HG02981 (cell line): ENCODE measurements at regions not wholly inside any gene's neighbourhood (a gene's known extent, or its start where the extent isn't known, plus 50 kb on each side); places are given as distances from the start of the nearest gene placed in this dataset.
A peak's percentile ranks its signal among the peaks of the same experiment; 100 is the strongest.
"Not testable (repeated sequence)": the region's sequence is repeated elsewhere in the genome, so short reads cannot be mapped to it uniquely, and the experiment has no call there.

Source experiments
- ATAC-seq: cut with Tn5 transposase; IDR thresholded peaks from one replicate; pipeline ENCODE4 v1.9.1; 2021; ENCODE audit warnings: mild to moderate bottlenecking, moderate library complexity; ENCODE audit not compliant: unreplicated experiment

DNA sequence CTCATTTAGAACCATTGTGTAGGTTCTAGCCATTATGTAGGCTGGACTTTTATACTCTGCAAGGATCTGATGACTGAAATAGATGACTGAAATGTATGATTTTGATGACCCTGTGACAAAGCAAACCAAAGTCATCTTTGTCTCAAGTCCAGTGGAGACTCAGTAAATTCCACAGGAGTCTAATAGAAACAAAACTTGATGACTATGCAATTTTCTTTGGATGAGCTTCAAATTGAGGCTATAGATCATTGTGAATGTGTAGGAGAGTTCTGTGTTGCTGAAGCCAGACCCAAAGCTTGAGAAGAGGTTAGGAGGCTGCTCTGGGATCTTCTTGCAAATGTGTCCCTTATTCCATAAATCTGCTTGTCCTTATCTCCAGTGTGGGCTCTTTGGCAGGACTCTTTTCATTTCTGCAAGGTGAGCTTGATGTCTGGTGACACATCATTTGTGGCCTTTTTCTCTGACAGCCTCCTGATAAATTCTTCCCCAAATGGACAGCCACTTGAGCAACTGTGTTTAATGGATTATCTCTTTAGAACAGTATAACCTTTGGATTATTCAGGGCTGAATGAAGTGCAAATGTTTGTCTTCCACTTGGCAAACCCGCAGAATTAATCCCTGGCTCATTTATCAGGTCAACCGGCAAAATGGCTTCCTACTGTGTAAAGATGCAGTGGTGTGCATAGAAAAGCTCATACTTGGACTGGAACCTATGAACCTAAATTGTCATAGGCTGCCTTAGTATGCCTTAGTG, 235.1 kb upstream of the ANKH start:
- ATAC-seq, result no peak

GRCh38 chr5:15105799-15106393, 234.3 kb upstream of the ANKH start:
- ATAC-seq, result peak; percentile 82

- no peak for ATAC-seq
Observed at GRCh38 chr5:15103864-15104263, 232.3 kb upstream of the ANKH start.

GRCh38 chr5:15103130-15103529, 231.6 kb upstream of the ANKH start:
- ATAC-seq, result no peak

- no peak for ATAC-seq
Observed at GRCh38 chr5:15097552-15097951, 226.0 kb upstream of the ANKH start.

DNA sequence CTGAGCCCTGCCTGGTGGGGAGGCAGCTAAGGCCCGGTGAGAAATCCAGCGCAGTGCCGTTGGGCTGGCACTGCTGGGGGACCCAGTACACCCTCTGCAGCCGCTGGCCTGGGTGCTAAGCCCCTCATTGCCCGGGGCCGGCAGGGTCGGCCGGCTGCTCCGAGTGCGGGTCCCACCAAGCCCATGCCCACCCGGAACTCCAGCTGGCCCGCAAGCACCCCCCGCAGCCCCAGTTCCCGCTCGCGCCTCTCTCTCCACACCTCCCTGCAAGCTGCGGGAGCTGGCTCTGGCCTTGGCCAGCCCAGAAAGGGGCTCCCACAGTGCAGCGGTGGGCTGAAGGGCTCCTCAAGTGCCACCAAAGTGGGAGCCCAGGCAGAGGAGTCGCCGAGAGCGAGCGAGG, 225.1 kb upstream of the ANKH start:
- ATAC-seq, result not testable (repeated sequence)

- no peak for ATAC-seq
Observed at GRCh38 chr5:15092801-15093200, 221.2 kb upstream of the ANKH start.

DNA sequence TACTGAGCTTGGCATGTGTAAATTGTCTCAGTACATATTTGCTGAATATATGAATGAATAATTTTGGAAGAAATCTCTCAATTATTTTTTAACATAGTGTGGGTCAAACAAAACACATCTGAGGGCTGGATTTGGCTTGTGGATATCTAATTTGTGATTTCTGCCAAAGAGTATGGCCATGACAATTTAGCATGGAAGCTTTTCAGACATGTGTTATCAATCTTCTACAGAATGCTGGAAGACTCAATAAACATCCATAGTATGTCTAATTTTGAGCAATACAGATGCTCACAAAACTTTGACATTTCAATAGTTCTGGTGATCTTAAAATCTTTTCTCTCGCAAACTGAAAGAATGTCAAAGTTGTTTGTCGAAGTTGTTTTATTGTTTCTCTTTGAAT, 214.1 kb upstream of the ANKH start:
- no peak for ATAC-seq

- no peak for ATAC-seq
Observed at GRCh38 chr5:15082096-15082495, 210.5 kb upstream of the ANKH start.

GRCh38 chr5:15080219-15080618, 208.6 kb upstream of the ANKH start:
- no peak for ATAC-seq

- no peak for ATAC-seq
Observed at GRCh38 chr5:15079566-15079965, 208.0 kb upstream of the ANKH start.

- no peak for ATAC-seq
Observed at GRCh38 chr5:15074651-15075050, 203.1 kb upstream of the ANKH start.

GRCh38 chr5:15073453-15073852, 201.9 kb upstream of the ANKH start:
- no peak for ATAC-seq

- ATAC-seq, result no peak
Observed at GRCh38 chr5:15070907-15071306, 199.3 kb upstream of the ANKH start.

- ATAC-seq, result no peak
Observed at GRCh38 chr5:15069407-15069905, 197.9 kb upstream of the ANKH start.

DNA sequence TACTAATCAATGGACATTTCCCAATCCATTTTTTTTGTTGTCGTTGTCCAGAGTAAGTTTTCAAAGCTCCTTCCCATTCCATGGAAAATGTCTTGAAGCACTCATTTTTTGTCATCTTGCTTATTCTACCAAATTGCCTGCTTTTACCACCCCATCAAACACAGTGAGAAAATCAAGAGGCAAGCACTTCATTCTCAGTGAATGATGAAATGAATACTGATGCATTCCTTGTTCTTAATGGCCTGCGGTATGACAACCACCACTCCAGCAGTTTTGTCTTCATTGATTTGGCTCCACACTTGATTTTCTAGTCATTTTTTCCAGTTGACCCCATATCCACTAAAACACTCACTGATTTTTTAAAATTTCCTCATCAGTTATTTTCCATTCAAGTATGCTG, 193.5 kb upstream of the ANKH start:
- no peak for ATAC-seq

- ATAC-seq, result no peak
Observed at GRCh38 chr5:15064396-15064795, 192.8 kb upstream of the ANKH start.

DNA sequence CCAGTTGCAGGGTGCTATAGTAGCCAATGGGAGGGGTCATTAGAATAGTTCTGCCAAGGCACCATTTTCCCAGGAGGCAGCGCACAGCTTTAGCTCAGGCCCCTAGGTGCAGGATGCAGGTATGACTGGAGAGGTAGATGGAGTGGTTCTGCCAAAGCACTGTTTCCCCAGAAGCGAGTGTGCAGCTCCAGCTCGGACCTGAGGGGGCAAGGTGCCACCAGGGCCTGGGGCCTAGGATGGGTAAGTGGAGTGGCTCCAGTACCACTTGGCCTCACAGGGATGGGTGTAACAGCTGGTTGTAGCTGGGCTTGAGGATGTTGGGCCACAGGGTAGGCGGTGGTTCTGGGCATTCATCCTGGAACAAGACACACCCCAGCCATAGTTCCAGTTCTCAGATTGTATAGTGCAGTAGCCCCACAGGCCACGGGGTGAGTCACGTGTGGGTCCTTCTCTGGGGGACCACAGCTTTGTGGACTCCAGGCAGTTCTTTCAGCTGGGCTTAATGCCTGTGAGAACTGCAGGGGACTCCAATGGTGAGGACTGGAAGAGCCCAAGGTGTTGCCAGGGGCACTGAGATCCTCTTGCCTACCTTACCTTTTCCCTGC, 185.5 kb upstream of the ANKH start:
- no peak for ATAC-seq

DNA sequence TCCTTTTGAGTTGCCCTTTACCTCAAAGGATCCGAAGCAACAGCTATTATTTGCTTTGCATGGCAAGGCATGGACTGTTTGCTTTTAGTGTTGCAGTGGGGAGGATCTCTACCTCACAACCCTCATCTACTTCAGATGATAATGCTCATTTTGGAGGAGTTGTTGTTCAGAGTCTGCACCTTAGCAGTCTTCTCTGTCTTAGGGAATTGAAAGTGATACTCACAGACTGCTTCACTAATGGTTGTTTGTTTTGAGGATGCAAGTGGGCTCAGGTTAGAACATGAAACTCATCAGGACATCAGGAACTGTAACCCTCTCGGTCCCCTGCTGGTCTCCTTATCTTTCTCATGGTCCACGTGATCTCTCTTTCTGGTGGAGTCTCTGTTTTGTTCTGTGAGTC, 172.9 kb upstream of the ANKH start:
- ATAC-seq, result no peak

DNA sequence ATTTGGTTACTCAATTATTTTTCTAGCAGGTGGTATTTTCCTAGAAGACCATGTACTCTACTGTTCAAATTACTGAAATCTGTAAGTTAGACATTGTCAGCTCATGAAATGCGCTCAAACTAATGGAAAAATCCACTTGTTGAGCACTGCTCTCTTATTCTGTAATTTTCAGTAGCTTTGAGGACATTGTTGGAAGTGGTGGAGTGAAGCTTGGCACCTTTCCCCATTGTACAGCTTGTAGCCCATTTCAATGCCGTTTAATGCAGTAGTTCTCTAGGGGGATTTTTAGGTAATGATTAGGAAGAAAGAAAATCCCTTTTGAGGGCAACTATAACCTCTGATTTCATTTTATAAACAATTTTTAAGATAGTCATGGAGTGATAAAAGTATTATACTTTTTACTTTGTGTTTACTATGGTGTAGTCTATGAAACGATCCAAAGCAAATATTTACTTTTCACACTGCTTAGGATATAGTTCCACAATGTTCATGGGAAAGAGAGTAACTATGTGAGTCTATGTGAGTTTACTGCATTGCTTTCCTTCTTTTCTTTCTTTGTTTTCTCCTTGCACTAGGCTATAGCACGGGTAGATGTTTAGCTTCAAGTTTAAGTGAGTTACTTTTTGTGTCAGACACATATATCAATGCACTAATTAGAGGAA, 165.8 kb upstream of the ANKH start:
- no peak for ATAC-seq

GRCh38 chr5:15034379-15034778, 162.8 kb upstream of the ANKH start:
- ATAC-seq, result no peak

- no peak for ATAC-seq
Observed at GRCh38 chr5:15031180-15031579, 159.6 kb upstream of the ANKH start.
